ENCODE measurements at regions not wholly inside any gene's neighbourhood (a gene's known extent, or its start where the extent isn't known, plus 50 kb on each side); places are given as distances from the start of the nearest gene placed in this dataset.

- DNase-seq: no peak
- Mint-ChIP-seq H3K27ac (no peak overlapping the region), H3K4me3 (no peak overlapping the region), H3K36me3 (ENCODE audit: low read depth) (no peaks in the 10 kb centered on the region), H3K4me1 (no peaks in the 10 kb centered on the region), H3K27me3 (ENCODE audit: insufficient read depth) (no peaks in the 10 kb centered on the region), H3K9me3 (no peaks in the 10 kb centered on the region)
- Histone ChIP-seq H3K9ac (ENCODE audit: extremely low read depth, low read length, poor library complexity, severe bottlenecking) (no peak overlapping the region), H3K4me3 (ENCODE audit: low read length) (no peak overlapping the region), H3K9me3 (ENCODE audit: control insufficient read depth, low read length) (no peaks in the 10 kb centered on the region), H3K27me3 (ENCODE audit: control insufficient read depth, insufficient read depth, low read length, poor library complexity, severe bottlenecking) (no peaks in the 10 kb centered on the region), H3K4me1 (ENCODE audit: control insufficient read depth, insufficient read depth, low read length) (no peaks in the 10 kb centered on the region), H3K36me3 (ENCODE audit: control insufficient read depth, insufficient read depth, low read length) (no peaks in the 10 kb centered on the region), H3K27ac (ENCODE audit: low read depth, low read length) (no peak overlapping the region)
- no peak for TF ChIP-seq CTCF (conservative IDR thresholded peaks at IDR 0.05)
- WGBS, 2 experiments (ENCODE audit: insufficient coverage in 1 of 2, insufficient read length in 1 of 2): 90% methylated on average over 1 of the region's 1 CpG; no CpG with 5 or more reads in 1 of the 2 experiments
Observed at GRCh38 chrY:7545060-7545459, 633.5 kb upstream of the AMELY start.

- Mint-ChIP-seq H3K4me3 (no peak overlapping the region), H3K4me1 (no peaks in the 10 kb centered on the region), H3K36me3 (ENCODE audit: low read depth) (no peaks in the 10 kb centered on the region), H3K27ac (no peak overlapping the region), H3K27me3 (ENCODE audit: insufficient read depth) (no peaks in the 10 kb centered on the region), H3K9me3 (no peaks in the 10 kb centered on the region)
- Histone ChIP-seq H3K9ac (ENCODE audit: extremely low read depth, low read length, poor library complexity, severe bottlenecking) (no peak overlapping the region), H3K36me3 (ENCODE audit: control insufficient read depth, insufficient read depth, low read length) (no peaks in the 10 kb centered on the region), H3K27ac (ENCODE audit: low read depth, low read length) (no peak overlapping the region), H3K9me3 (ENCODE audit: control insufficient read depth, low read length) (no peaks in the 10 kb centered on the region), H3K4me3 (ENCODE audit: low read length) (no peak overlapping the region), H3K4me1 (ENCODE audit: control insufficient read depth, insufficient read depth, low read length) (no peaks in the 10 kb centered on the region), H3K27me3 (ENCODE audit: control insufficient read depth, insufficient read depth, low read length, poor library complexity, severe bottlenecking) (no peaks in the 10 kb centered on the region)
- no peak for DNase-seq
- TF ChIP-seq CTCF (conservative IDR thresholded peaks at IDR 0.05): no peak
Observed at GRCh38 chrY:7544172-7544770, 632.7 kb upstream of the AMELY start.

- H3K9me3 Mint-ChIP-seq: no peaks in the 10 kb centered on the region
- Histone ChIP-seq H3K27ac (ENCODE audit: low read depth, low read length) (no peak overlapping the region), H3K4me1 (ENCODE audit: control insufficient read depth, insufficient read depth, low read length) (no peaks in the 10 kb centered on the region), H3K27me3 (ENCODE audit: control insufficient read depth, insufficient read depth, low read length, poor library complexity, severe bottlenecking) (no peaks in the 10 kb centered on the region), H3K9ac (ENCODE audit: extremely low read depth, low read length, poor library complexity, severe bottlenecking) (no peak overlapping the region), H3K4me3 (ENCODE audit: low read length) (no peak overlapping the region), H3K9me3 (ENCODE audit: control insufficient read depth, low read length) (no peaks in the 10 kb centered on the region), H3K36me3 (ENCODE audit: control insufficient read depth, insufficient read depth, low read length) (no peaks in the 10 kb centered on the region)
- H3K27me3 Mint-ChIP-seq (ENCODE audit: insufficient read depth): no peaks in the 10 kb centered on the region
- TF ChIP-seq CTCF (conservative IDR thresholded peaks at IDR 0.05): no peak
- H3K4me3 Mint-ChIP-seq: no peak overlapping the region
- no peak for DNase-seq
- H3K36me3 Mint-ChIP-seq (ENCODE audit: low read depth): no peaks in the 10 kb centered on the region
- H3K4me1 Mint-ChIP-seq: no peaks in the 10 kb centered on the region
- no peak overlapping the region for H3K27ac Mint-ChIP-seq
Observed at GRCh38 chrY:7543506-7543905, 632.0 kb upstream of the AMELY start.
